GM23338 (cell line): ENCODE measurements at regions not wholly inside any gene's neighbourhood (a gene's known extent, or its start where the extent isn't known, plus 50 kb on each side); places are given as distances from the start of the nearest gene placed in this dataset.

Experiments
- ATAC-seq: fragments of 200-7000 bp; cut with Tn5 transposase; 3 replicates; pipeline ENCODE4 v1.9.1; 2020
- DNase-seq: peaks from one replicate; pipeline ENCODE4 v3.0.0-alpha.2; 2015; ENCODE audit warnings: low spot score
- H2AFZ ChIP-seq: fragments of 200-600 bp; sonication (generic); 2 replicates; pipeline ENCODE4 v1.8.0; 2016; ENCODE audit warnings: antibody characterized with exemption, mild to moderate bottlenecking, moderate library complexity
- H3F3A ChIP-seq: fragments of 200-600 bp; sonication (generic); replicated peaks from 2 replicates; pipeline ENCODE4 v1.8.0; 2017; ENCODE audit warnings: antibody characterized with exemption, mixed run types, low read depth
- H3K27ac ChIP-seq: fragments of 200-600 bp; sonication (generic); 2 replicates; pipeline ENCODE4 v1.6.1; 2016; ENCODE audit warnings: low read depth
- H3K27me3 ChIP-seq: fragments of 200-600 bp; sonication (generic); 2 replicates; pipeline ENCODE4 v1.8.0; 2016; ENCODE audit warnings: mild to moderate bottlenecking, mixed run types, moderate library complexity; ENCODE audit not compliant: insufficient read depth
- H3K36me3 ChIP-seq: fragments of 200-600 bp; sonication (generic); 2 replicates; pipeline ENCODE4 v1.8.0; 2016; ENCODE audit warnings: mild to moderate bottlenecking; ENCODE audit not compliant: insufficient read depth
- H3K4me1 ChIP-seq: fragments of 200-600 bp; sonication (generic); 2 replicates; pipeline ENCODE4 v1.8.0; 2016; ENCODE audit warnings: mild to moderate bottlenecking, moderate library complexity; ENCODE audit not compliant: insufficient read depth
- H3K4me2 ChIP-seq: fragments of 200-600 bp; sonication (generic); 2 replicates; pipeline ENCODE4 v1.7.1; 2017; ENCODE audit warnings: mixed run types
- H3K4me3 ChIP-seq: fragments of 200-600 bp; sonication (generic); 2 replicates; pipeline ENCODE4 v1.6.1; 2016; ENCODE audit warnings: mixed run types
- H3K79me2 ChIP-seq: fragments of 200-600 bp; sonication (generic); replicated peaks from 2 replicates; pipeline ENCODE4 v1.8.0; 2017; ENCODE audit warnings: mild to moderate bottlenecking; ENCODE audit not compliant: insufficient read depth
- H3K9me2 ChIP-seq: fragments of 200-600 bp; sonication (generic); 2 replicates; pipeline ENCODE4 v1.8.0; 2017; ENCODE audit not compliant: insufficient read depth
- H4K20me1 ChIP-seq: fragments of 200-600 bp; sonication (generic); replicated peaks from 2 replicates; pipeline ENCODE4 v1.8.0; 2017; ENCODE audit warnings: mild to moderate bottlenecking; ENCODE audit not compliant: insufficient read depth
- H3K27ac Mint-ChIP-seq: 2 replicates; pipeline ENCODE4 v1.8.0; 2020; ENCODE audit warnings: inconsistent platforms, mild to moderate bottlenecking, moderate library complexity, mixed read lengths
- H3K27me3 Mint-ChIP-seq: 3 replicates; pipeline ENCODE4 v1.8.0; 2022; ENCODE audit warnings: low read depth, mild to moderate bottlenecking, moderate library complexity, mixed read lengths, inconsistent platforms; ENCODE audit not compliant: insufficient read depth, poor library complexity
- H3K36me3 Mint-ChIP-seq: 3 replicates; pipeline ENCODE4 v1.8.0; 2021; ENCODE audit warnings: low read depth, mild to moderate bottlenecking, inconsistent platforms, moderate library complexity, mixed read lengths
- H3K4me1 Mint-ChIP-seq: 3 replicates; pipeline ENCODE4 v1.8.0; 2020; ENCODE audit warnings: mild to moderate bottlenecking, inconsistent platforms, mixed read lengths
- H3K4me3 Mint-ChIP-seq: 3 replicates; pipeline ENCODE4 v1.8.0; 2021; ENCODE audit warnings: moderate library complexity, mild to moderate bottlenecking, inconsistent platforms, mixed read lengths
- H3K9me3 Mint-ChIP-seq: 3 replicates; pipeline ENCODE4 v1.8.0; 2020; ENCODE audit warnings: moderate library complexity, mild to moderate bottlenecking, inconsistent platforms, mixed read lengths
- CREB1 ChIP-seq: fragments of 250-450 bp; sonication (Bioruptor Pico); IDR thresholded peaks from 2 replicates; pipeline ENCODE4 v1.5.0; 2020; ENCODE audit warnings: low read depth, mild to moderate bottlenecking, moderate library complexity
- CTCF ChIP-seq, 2 experiments: fragments of 200-600 bp in 1 of 2; sonication (generic) in 1 of 2; conservative IDR thresholded peaks; 2 replicates each; pipeline versions ENCODE4 v1.5.1 to v1.6.1; 2016 to 2017; ENCODE audit warnings: antibody characterized with exemption in 2 of 2, low read depth in 2 of 2, mild to moderate bottlenecking in 2 of 2, moderate library complexity in 1 of 2
- ETS1 ChIP-seq: IDR thresholded peaks from 2 replicates; pipeline ENCODE4 v1.6.1; 2016; ENCODE audit warnings: antibody characterized with exemption
- EZH2phosphoT487 ChIP-seq: fragments of 200-600 bp; sonication (generic); IDR thresholded peaks from one replicate; pipeline ENCODE4 v1.8.1; 2018; ENCODE audit warnings: antibody characterized with exemption; ENCODE audit not compliant: unreplicated experiment
- JUNB ChIP-seq: IDR thresholded peaks from one replicate; pipeline ENCODE4 v1.6.1; 2016; ENCODE audit warnings: antibody characterized with exemption; ENCODE audit not compliant: unreplicated experiment
- NANOG ChIP-seq: IDR thresholded peaks from 2 replicates; pipeline ENCODE4 v1.6.1; 2016; ENCODE audit warnings: antibody characterized with exemption, borderline replicate concordance
- POLR2AphosphoS5 ChIP-seq: IDR thresholded peaks from 2 replicates; pipeline ENCODE4 v1.6.1; 2016; ENCODE audit warnings: antibody characterized with exemption, low read depth
- REST ChIP-seq: IDR thresholded peaks from one replicate; pipeline ENCODE4 v1.6.1; 2018; ENCODE audit warnings: antibody characterized with exemption; ENCODE audit not compliant: unreplicated experiment
- STAT1 ChIP-seq: IDR thresholded peaks from one replicate; pipeline ENCODE4 v1.6.1; 2016; ENCODE audit warnings: antibody characterized with exemption; ENCODE audit not compliant: unreplicated experiment
- ZNF114 ChIP-seq: fragments of 250-450 bp; sonication (Bioruptor Pico); IDR thresholded peaks from 2 replicates; pipeline ENCODE4 v1.5.0; 2020; ENCODE audit warnings: mild to moderate bottlenecking, moderate library complexity

GRCh38 chr5:99900302-99900852 lies 634.8 kb upstream of the FAM174A start:
- no peak for DNase-seq
- TF ChIP-seq ETS1 (no peak), EZH2phosphoT487 (no peak), CREB1 (CRISPR knock-in tag) (no peak), POLR2AphosphoS5 (no peak), REST (no peak), NANOG (no peak), CTCF (conservative IDR thresholded peaks at IDR 0.05; ENCODE audit: low read depth in 2 of 2) (no peak), STAT1 (no peak)

GRCh38 chr5:99879791-99880511 lies 655.2 kb upstream of the FAM174A start:
- Mint-ChIP-seq H3K27me3 (peaks cover 2% of the 10 kb centered on the region), H3K9me3 (no peaks in the 10 kb centered on the region), H3K27ac (no peak overlapping the region), H3K4me1 (no peaks in the 10 kb centered on the region), H3K4me3 (no peak overlapping the region), H3K36me3 (no peaks in the 10 kb centered on the region)
- H3K79me2 ChIP-seq, result no peaks in the 10 kb centered on the region
- no peak overlapping the region for H3K27ac ChIP-seq
- H3K36me3 ChIP-seq, result no peaks in the 10 kb centered on the region
- H2AFZ ChIP-seq, result no peak overlapping the region
- H3K4me1 ChIP-seq, result no peaks in the 10 kb centered on the region
- H3K4me3 ChIP-seq, result no peak overlapping the region
- ATAC-seq, result no peak
- no peaks in the 10 kb centered on the region for H3K27me3 ChIP-seq
- H3K9me2 ChIP-seq, result no peaks in the 10 kb centered on the region
- H3F3A ChIP-seq, result no peaks in the 10 kb centered on the region
- DNase-seq, result no peak
- no peak overlapping the region for H3K4me2 ChIP-seq
- no peaks in the 10 kb centered on the region for H4K20me1 ChIP-seq
- no peak for TF ChIP-seq JUNB
- TF ChIP-seq ZNF114, result no peak

More at GRCh38 chr5:99900302-99900852, 634.8 kb upstream of the FAM174A start:
- Mint-ChIP-seq H3K9me3 (no peaks in the 10 kb centered on the region), H3K27me3 (no peaks in the 10 kb centered on the region), H3K4me3 (no peak overlapping the region), H3K4me1 (no peaks in the 10 kb centered on the region), H3K27ac (no peak overlapping the region), H3K36me3 (no peaks in the 10 kb centered on the region)
- Histone ChIP-seq H3K27me3 (no peaks in the 10 kb centered on the region), H3K4me1 (no peaks in the 10 kb centered on the region), H3K4me3 (no peak overlapping the region), H3K79me2 (no peaks in the 10 kb centered on the region), H3K36me3 (no peaks in the 10 kb centered on the region), H3F3A (no peaks in the 10 kb centered on the region), H3K4me2 (no peak overlapping the region), H3K27ac (no peak overlapping the region), H4K20me1 (no peaks in the 10 kb centered on the region), H2AFZ (no peak overlapping the region), H3K9me2 (no peaks in the 10 kb centered on the region)
- no peak for ATAC-seq
